HK-2 (cell line): ENCODE measurements at regions not wholly inside any gene's neighbourhood (a gene's known extent, or its start where the extent isn't known, plus 50 kb on each side); places are given as distances from the start of the nearest gene placed in this dataset.

Experiments
- DNase-seq: peaks from one replicate; pipeline ENCODE4 v3.0.0-alpha.2; 2018; ENCODE audit not compliant: unreplicated experiment

DNA sequence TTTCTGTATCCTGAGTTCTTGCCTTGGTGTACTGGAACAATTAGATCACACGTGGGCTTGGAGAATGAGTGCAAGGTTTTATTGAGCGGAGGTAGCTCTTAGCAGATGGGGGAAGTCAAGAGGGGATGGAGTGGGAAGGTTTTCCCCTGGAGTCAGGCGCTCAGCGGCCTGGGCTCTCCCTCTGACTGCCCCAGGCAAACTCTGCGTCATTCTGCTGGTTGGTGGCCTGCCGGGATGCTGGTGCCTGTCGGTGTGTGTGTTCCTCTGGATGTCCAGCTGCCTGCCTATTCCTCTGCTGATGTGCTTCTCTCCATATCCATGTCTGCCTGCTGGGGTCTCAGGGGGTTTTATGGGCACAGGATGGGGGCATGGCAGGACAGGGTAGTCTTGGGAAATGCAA lies 111.0 kb downstream of the TRIB2 start:
- DNase-seq, result no peak

DNA sequence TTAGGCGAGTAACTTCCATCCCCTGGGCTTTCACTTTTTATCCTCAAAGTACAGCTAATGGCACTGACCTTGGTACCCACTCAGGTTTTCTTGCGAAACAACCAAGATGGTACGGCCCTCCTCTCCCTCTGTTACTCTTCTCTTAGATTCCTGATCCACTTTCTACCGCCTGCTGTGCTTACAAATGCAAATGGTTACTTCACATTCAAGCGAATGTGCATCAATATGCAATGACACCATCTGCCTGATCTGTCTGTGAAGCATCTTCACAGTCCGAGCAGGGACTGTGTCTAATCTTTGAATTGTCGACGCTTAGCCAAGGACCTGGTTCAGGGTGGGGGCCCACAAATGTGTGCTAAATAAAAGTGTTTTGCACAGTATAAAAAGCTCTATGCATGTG lies 112.2 kb downstream of the TRIB2 start:
- DNase-seq, result no peak

DNA sequence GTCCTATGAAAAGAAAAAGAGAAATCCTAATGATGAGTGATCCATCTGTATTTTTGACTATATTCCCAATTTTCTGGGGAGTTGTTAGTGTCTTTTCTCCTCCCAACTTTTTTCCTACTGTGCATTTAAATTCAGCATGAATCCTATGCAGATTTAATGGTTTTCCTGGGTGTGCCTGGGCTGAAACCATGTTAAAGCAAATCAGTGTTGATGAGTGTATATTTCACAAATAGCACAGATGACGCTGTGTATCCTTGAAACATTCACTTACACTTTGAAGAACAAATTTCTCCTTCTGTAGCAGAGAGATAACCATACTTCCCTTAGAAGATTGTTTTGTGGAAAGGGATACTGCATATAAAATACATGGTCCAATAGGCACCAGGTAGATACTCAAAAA lies 114.3 kb downstream of the TRIB2 start:
- DNase-seq, result no peak

DNA sequence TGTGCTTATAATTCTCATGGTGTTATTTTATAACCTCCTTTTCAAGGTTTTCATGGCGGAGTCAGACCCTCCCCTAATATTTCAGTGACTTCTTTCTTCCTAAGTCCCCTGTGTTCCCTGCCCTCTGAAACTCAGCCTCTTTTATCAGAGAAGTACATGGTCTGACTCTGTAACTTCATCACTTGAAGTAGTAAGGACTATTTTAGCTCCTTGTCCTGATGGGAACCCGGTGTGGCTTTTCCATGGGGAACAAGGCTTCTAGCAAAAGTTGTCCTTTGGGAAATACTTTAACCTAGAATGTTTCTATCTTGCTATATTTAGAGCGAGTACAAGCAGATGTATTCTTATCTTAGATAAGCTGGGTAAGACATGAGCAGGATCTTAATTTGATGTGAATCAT lies 117.5 kb downstream of the TRIB2 start:
- DNase-seq, result no peak

DNA sequence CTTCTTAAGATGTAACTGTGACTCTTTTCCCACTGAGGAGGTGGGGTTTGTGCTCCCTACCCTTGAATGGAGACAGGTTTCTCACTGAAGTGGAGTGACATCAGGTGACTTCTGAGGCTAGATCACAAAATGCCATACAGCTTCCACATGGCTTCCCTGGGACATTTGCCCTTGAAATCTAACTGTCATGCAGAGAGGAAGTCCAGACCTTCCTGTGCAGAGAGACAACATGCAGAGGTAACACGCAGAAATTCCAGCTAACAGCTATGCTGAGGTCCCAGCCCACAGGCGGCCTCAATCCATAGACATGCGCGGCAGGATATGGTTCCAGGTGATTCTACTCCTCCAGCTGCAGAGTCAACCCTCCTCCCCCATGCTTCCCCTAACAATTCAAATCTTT lies 119.0 kb downstream of the TRIB2 start:
- no peak for DNase-seq

DNA sequence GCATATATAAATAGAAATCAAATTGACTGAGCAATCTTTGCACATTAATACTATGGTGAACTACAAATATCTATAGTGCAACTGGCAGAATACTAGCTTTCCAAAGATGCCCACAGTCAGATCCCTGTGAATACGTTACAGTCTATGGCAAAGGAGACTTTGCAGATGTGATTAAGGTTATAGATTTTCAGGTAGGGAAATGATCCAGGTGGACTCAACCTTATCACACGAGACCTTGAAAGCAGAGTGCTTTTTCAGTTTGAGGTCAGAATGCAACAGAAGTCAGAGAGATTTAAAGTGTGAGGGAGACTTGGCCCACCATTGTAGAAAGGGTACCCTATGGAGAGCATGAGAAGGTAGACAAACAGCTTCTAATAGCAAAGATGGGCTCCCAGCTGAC lies 122.6 kb downstream of the TRIB2 start:
- DNase-seq, result no peak

DNA sequence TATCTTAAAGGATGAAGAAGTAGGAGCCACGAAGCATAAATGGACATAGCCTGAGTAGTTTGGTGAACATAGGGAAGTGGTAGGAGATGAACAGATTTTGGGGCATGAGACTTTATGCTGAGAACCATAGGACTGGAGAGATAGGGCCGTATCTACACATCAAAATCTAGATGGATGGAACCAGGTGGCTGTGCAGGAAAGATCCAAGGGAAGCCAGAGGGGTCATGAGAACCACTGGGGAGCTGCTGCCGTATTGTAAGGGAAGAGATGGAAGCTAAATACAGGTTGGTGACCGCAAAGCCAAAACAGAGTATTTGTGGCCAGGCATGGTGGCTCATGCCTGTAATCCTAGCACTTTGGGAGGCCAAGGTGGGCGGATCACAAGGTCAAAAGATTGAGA lies 124.3 kb downstream of the TRIB2 start:
- no peak for DNase-seq

DNA sequence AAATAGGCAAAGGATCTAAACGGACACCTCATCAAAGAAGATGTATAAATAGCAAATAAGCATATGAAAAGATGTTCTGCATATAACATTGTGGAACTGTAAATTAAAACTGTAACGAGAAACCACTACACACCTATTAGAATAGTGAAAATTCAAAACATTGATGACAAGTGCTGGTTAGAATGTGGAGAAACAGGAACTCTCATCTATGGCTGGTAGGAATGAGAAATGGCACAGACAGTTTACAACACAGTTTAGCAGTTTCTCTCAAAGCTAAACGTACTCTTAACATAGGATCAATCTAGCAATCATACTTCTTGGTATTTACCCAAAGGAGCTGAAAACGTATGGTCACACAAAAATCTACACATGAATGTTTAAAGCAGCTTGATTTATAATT lies 126.2 kb downstream of the TRIB2 start:
- DNase-seq, result no peak

DNA sequence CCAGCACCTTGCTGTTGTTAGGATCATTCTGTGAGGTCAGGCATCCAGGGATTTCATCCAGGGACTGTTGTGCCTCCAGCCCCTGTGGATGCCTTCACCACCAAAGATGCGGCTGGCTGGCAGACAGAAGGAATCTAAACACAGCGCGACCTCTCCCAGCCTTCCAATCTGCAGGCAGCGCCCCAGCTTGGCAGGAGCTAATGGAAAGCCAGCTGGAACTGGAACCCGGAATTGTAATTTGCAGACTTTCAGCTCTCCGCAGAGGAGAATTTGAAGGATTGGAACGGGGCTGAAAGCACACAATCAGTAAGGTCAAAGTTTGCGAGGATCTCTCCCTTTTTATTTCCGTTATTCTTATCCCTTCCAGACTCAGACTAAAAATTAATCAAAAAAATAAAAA lies 127.8 kb downstream of the TRIB2 start:
- no peak for DNase-seq

DNA sequence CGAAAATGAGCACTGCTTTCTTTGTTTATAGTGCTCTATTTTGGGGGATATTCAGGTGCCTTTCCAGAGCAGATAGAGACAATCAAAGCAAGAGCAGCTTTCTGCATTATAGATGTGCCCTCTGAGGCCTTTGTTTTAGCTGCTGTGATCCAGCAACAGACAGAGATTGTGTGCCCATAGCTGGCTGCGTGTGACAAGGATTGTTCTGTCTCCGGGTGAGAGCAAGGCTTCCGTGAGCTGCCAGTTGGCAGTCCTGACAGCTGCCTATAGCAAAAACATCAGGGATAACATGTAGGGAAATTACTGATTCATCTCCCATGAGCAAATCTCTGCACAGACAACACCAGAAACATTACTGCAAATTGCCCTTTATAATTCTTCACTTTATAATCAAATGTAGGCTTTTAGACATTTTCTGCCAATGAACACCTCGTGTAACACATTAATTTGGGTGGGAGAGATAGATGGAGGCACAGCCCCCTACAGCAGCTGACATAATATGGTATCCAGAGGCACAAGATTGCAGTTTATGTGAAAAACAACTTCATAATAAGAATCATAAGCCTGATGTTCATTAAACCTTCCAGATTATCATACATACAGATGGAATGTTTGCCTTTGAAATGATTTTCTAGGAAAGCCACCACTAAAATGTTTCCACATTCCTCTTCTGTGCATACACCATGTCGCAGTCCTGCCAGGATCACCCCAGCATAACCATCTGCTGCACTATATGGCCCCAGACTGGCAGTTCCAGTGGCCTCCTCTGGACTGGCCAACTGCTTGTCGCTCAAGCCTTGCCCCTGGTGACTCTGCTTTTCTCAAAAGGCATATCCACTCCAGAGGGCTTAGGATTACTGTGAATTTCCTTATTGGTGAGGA lies 131.2 kb downstream of the TRIB2 start:
- DNase-seq, result no peak

DNA sequence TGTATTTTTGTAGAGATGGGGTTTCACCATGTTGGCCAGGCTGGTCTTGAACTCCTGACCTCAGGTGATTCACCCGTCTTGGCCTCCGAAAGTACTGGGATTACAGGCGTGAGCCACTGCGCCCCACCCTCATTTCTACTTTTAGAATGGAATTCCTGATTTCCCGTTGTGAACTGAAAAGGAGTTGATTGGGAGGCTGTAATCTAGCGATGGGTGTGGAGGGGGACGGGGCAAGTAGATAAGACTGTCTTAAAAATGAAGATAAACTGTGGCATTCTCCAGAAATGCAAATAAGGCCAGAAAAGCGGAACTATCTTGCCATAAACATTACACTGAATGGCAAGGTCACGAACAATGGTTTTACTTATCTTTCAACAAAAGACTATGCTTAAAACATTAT lies 135.4 kb downstream of the TRIB2 start:
- DNase-seq, result no peak

DNA sequence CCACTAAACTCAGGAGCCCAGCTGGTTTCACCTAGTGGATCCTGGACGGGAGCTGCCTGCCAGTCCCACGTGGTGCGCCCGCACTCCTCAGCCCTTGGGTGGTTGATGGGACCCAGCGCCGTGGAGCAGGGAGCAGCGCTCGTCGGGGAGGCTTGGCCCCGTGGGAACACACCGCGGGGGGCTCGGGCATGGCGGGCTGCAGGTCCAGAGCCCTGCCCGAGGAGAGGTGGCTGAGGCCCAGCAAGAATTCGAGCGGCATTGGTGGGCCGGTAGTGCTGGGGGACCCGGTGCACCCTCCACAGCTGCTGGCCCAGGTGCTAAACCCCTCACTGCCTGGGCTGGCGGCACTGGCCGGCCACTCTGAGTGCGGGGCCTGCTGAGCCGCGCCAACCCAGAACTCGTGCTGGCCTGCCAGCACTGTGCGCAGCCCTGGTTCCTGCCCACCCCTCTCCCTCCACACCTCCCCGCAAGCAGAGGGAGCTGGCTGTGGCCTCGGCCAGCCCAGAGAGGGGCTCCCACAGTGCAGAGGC lies 137.3 kb downstream of the TRIB2 start:
- no peak for DNase-seq

DNA sequence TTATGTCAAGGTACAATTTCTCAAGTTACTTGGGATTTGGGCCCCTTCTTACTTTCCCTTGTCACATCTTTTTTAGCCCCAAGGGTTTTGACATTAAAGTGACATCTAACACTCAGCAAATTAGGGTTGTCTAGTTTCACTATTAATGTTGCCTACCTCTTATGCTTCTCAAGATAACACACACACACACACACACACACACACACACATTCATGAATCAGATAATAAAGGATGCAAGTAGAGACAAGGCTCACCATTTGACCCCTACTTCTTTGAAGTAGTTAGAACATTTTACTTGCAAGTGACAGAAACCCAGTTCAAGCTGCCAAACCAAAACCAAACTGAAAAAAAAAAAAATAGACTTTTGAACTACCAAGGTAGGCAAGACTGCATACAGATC lies 138.8 kb downstream of the TRIB2 start:
- DNase-seq, result no peak

DNA sequence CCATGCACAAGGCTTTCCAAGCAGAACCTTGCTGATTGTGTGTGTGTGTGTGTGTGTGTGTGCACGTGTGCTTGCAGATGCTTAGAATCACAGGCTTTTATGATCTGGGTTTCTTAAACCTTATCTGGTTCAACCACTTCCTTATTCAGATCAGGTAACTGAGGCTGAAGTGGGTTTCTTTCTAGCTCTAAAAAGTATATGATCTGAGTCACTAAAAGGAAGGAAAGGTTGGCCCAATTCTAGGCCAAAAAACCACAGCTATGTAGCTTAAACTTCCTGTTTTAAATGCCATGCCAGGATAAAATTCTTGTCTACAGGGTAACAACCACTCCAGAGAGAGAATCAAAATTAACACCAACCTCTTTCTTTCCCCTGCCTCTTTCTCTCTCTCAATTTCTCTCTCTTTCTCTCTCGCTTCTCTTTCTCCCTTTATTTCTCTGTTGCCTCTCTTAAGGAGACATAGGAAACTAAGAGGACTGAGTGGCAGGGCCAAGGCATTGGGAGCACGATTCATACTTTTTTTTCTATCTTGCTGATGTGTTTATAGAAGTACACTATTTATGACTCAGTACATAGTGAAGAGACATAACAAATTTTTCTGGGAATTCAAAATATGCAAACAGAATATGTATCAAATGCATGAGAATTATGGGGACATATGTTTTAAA lies 140.3 kb downstream of the TRIB2 start:
- no peak for DNase-seq

DNA sequence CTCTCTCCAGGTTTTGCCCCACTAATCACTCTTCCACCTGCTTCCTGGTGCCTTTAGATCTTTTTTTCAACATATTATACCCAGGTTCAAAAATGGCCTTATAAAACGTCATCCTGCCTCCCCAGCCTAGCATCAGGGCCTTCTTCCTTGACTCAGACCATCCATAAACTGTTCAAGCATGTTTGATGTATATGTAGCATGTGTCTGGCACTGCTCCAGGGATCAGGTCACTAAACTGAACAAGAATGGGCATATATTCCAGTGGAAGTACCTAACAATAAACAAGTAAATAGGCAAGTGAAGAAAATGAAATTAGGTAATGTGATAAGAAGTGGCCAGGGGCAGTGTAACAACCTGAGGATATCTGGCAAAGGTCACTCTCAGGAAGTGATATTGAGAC lies 141.2 kb downstream of the TRIB2 start:
- DNase-seq, result no peak

DNA sequence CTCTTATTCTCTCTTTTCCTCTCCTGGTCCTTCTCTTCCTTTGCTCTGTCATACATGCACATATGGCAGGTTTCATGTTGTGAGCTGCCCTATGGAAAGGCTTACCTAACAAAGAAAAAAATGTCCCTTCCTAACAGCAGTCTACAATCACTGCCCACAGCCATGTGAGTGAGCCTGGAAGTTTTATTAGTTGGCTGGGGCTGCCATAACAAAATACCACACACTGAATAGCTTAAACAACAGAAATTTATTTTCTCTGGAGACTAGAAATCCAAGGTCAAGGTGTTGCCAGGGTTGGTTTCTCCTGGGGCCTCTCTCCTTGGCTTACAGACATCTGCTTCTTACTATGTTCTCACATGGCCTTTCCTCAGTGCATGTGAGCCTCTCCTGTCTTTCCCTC lies 142.1 kb downstream of the TRIB2 start:
- DNase-seq, result no peak

DNA sequence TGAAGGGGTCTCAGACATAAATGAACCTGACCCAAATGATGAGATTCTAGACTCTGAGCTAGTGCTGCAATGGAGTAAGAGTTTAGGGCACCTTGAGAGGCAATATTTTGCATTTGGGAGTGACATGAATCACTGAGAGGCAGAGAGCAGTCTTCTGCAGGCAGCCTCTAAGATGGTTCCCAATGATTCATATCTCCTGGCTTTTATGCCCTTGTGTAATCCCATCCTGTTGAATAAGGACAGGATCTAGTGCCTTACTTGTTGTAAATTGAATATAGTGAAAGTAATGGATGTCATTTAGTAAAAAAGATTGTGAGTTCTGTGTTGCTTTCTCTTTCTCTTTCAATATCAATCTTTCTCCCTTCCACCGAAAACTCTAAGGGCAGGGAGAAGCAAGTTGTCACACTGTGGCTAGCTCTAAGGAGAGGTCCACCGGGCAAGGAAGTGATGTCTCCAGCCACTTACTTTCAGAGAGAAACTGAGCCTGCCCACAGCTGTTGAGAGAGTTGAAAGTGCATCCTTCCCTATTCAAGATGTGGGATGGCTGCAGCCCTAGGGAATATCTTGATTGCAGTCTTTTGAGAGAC lies 144.7 kb downstream of the TRIB2 start:
- DNase-seq, result no peak

DNA sequence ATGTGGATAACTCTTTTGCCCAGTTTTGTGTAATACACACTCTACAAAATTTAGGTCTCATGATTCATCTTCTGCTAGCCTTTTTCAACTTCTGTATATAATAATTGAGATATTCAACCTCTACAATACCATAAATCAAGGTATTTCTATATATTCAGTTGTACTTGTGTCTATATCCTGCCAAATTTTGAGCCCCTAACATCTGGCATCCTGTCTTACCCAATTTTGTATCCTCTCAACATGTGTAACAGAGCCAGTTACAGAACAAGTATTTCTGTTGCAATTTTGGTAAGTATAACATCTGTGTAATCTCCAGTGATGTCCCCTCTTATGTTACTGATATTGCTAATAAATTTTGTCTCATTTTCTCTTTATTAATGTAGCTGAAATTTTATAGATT lies 145.8 kb downstream of the TRIB2 start:
- DNase-seq, result no peak

DNA sequence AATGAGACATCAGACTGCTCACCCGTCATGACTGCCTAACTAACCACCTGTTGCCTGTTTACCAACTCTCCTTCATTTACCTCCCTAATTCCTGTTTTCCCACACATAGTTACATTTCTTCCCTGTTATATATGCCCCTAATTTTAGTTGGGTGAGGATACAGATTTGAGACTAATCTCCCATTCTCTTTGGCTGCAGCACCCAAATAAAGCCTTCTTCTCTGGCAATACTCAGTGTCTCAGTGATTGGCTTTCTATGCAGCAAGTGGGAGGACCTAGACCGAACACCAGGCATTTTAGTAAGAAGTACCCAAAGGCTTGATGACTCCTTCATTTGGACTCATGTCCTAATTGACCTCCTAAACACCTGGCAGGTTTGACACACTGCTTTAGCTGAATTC lies 147.2 kb downstream of the TRIB2 start:
- DNase-seq, result no peak

DNA sequence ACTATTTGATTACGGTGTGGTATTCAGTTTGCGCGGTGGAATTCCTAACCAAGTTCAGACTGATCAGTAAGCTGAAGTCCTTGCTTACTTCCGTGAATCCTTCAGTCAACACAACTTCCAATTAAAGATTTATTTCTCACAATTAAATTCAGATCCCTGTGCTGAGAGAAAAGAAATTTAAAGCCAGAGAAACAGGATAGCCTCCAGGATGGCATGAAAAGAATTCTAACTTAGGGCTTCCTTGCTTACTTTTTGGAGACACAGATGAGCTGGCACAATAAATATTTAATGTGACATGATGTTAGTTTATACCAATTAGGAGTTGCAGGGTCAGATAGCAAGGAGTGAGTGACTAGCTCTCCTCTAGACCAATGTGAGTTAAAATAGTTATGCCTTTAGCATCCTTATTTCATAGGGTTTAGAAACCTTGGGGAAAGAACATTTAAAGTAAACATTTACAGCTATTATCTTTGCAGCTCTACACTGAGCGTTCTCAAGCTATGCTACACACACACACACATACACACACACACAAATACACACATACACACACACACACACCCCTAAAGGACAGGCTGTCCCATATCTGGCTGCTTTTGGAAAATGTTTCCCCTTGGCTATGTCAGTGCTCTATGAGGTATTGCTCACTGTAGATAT lies 151.0 kb downstream of the TRIB2 start:
- DNase-seq, result no peak

DNA sequence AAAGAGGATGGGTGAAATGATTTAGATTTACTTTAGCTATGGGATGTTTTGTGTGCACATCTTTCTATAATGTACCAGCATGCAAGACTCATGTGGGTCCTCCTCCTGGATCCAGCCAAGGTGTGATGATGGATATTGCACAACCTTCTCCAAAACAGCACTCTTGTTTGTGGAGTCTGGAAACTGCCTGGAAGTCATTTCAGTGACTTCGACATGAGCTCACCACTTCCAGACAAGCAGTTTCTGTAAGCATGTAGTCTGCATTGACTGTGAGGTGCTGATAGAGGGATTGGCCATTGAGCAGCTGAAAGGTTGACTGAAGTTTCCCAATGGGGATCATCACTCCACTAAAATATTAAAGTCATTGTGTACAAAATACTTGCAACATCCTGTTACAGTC lies 154.0 kb downstream of the TRIB2 start:
- DNase-seq, result no peak

DNA sequence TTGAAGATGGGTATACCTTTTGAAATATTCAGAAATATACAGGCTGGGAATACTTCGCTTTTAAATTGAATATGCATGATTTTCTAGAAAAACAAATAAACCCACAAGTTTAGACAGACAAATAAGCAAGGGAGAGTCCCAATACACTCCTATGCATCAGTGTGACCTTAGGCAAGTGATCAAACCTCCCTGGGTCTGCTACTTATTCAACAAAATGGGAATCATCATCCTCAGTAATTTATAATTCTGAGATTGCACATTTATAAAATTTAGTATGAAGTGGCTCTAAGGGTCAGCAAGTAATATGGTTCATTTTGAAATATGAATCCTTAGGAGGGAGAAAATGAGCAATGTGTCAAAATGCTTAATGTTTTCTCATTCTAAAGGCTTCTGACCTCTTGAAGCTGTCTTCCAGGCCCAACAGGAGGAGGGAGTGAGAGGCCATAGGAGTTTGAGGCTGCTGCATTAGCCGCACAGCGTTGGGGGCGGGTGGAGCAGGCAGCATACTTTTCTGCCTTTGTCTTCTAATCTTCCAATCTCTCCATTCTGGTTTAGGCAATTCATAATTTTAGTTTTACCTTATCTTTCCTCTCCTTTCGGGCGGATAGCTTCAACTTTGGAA lies 155.1 kb downstream of the TRIB2 start:
- DNase-seq, result no peak
